G401.6 (cell line): ENCODE measurements at regions not wholly inside any gene's neighbourhood (a gene's known extent, or its start where the extent isn't known, plus 50 kb on each side); places are given as distances from the start of the nearest gene placed in this dataset.
"Not testable (repeated sequence)": the region's sequence is repeated elsewhere in the genome, so short reads cannot be mapped to it uniquely, and the experiment has no call there.

ENCODE experiments used
- FAIRE-seq: peaks from 2 replicates; lab custom pipeline; 2012; peaks lifted over from hg19 to GRCh38; lab: Jason Lieb, UNC

GRCh38 chr12:22810036-22810435, 185.1 kb downstream of the ETNK1 start:
- FAIRE-seq = no peak

GRCh38 chr12:22812531-22812930, 187.6 kb downstream of the ETNK1 start:
- FAIRE-seq = no peak

- no peak for FAIRE-seq
Measured at GRCh38 chr12:22821985-22822384, 197.0 kb downstream of the ETNK1 start.

- FAIRE-seq = no peak
Measured at GRCh38 chr12:22826026-22826425, 201.1 kb downstream of the ETNK1 start.

GRCh38 chr12:22826446-22826981, 201.5 kb downstream of the ETNK1 start:
- FAIRE-seq = not testable (repeated sequence)

- FAIRE-seq = no peak
Measured at GRCh38 chr12:22828066-22828465, 203.1 kb downstream of the ETNK1 start.

GRCh38 chr12:22835431-22835830, 210.5 kb downstream of the ETNK1 start:
- no peak for FAIRE-seq

- FAIRE-seq = no peak
Measured at GRCh38 chr12:22850185-22850584, 225.2 kb downstream of the ETNK1 start.

GRCh38 chr12:22851532-22851931, 226.6 kb downstream of the ETNK1 start:
- no peak for FAIRE-seq

- no peak for FAIRE-seq
Measured at GRCh38 chr12:22855456-22855855, 230.5 kb downstream of the ETNK1 start.

- peak; percentile 41 for FAIRE-seq
Measured at GRCh38 chr12:22856178-22856577, 231.2 kb downstream of the ETNK1 start.

GRCh38 chr12:22858849-22859570, 234.0 kb downstream of the ETNK1 start:
- FAIRE-seq = no peak

GRCh38 chr12:22860926-22861325, 236.0 kb downstream of the ETNK1 start:
- FAIRE-seq = no peak

- no peak for FAIRE-seq
Measured at GRCh38 chr12:22865822-22866221, 240.9 kb downstream of the ETNK1 start.

GRCh38 chr12:22866406-22866805, 241.4 kb downstream of the ETNK1 start:
- FAIRE-seq = no peak

GRCh38 chr12:22874151-22874550, 249.2 kb downstream of the ETNK1 start:
- no peak for FAIRE-seq

GRCh38 chr12:22876262-22876661, 251.3 kb downstream of the ETNK1 start:
- FAIRE-seq = no peak

GRCh38 chr12:22879203-22879602, 254.2 kb downstream of the ETNK1 start:
- FAIRE-seq = no peak

- no peak for FAIRE-seq
Measured at GRCh38 chr12:22880331-22880730, 255.4 kb downstream of the ETNK1 start.

- FAIRE-seq = no peak
Measured at GRCh38 chr12:22880807-22881206, 255.8 kb downstream of the ETNK1 start.

GRCh38 chr12:22881878-22882385, 257.0 kb downstream of the ETNK1 start:
- no peak for FAIRE-seq

GRCh38 chr12:22882559-22882958, 257.6 kb downstream of the ETNK1 start:
- FAIRE-seq = no peak

- FAIRE-seq = no peak
Measured at GRCh38 chr12:22893878-22894277, 268.9 kb downstream of the ETNK1 start.

- FAIRE-seq = no peak
Measured at GRCh38 chr12:22899184-22899583, 274.2 kb downstream of the ETNK1 start.
